ENCODE measurements at regions not wholly inside any gene's neighbourhood (a gene's known extent, or its start where the extent isn't known, plus 50 kb on each side); places are given as distances from the start of the nearest gene placed in this dataset.
"Not testable (repeated sequence)": the region's sequence is repeated elsewhere in the genome, so short reads cannot be mapped to it uniquely, and the experiment has no call there.

- Histone ChIP-seq H3K36me3 (ENCODE audit: control insufficient read depth, insufficient read depth, low read length) (no peaks in the 10 kb centered on the region), H3K9me3 (ENCODE audit: control insufficient read depth, insufficient read depth, low read length) (no peaks in the 10 kb centered on the region), H3K4me1 (ENCODE audit: control insufficient read depth, insufficient read depth, low read length) (no peaks in the 10 kb centered on the region), H3K27me3 (ENCODE audit: control insufficient read depth, insufficient read depth, low read length) (no peaks in the 10 kb centered on the region), H3K27ac (ENCODE audit: low read length) (no peak overlapping the region), H3K4me3 (ENCODE audit: low read length) (no peak overlapping the region)
- DNase-seq (ENCODE audit: low read depth, low spot score) = peak; percentile 52
- no CpG with 5 or more reads among the region's 1 CpG for WGBS (ENCODE audit: insufficient coverage, insufficient read length)
Observed at GRCh38 chr14:22200977-22201605, 387.9 kb downstream of the DAD1 start.

GRCh38 chr14:22200131-22200530 is 388.9 kb downstream of the DAD1 start:
- not testable (repeated sequence) for DNase-seq (ENCODE audit: low read depth, low spot score); H3K36me3 ChIP-seq (ENCODE audit: control insufficient read depth, insufficient read depth, low read length); H3K9me3 ChIP-seq (ENCODE audit: control insufficient read depth, insufficient read depth, low read length); H3K4me1 ChIP-seq (ENCODE audit: control insufficient read depth, insufficient read depth, low read length); H3K27me3 ChIP-seq (ENCODE audit: control insufficient read depth, insufficient read depth, low read length); H3K4me3 ChIP-seq (ENCODE audit: low read length); H3K27ac ChIP-seq (ENCODE audit: low read length)
- WGBS (ENCODE audit: insufficient coverage, insufficient read length) = no CpG with 5 or more reads among the region's 2 CpGs

GRCh38 chr14:22194664-22195063 is 394.4 kb downstream of the DAD1 start:
- no peaks in the 10 kb centered on the region for H3K9me3 ChIP-seq (ENCODE audit: control insufficient read depth, insufficient read depth, low read length)
- H3K27me3 ChIP-seq (ENCODE audit: control insufficient read depth, insufficient read depth, low read length) = no peaks in the 10 kb centered on the region
- no peak overlapping the region for H3K4me3 ChIP-seq (ENCODE audit: low read length)
- no peaks in the 10 kb centered on the region for H3K4me1 ChIP-seq (ENCODE audit: control insufficient read depth, insufficient read depth, low read length)
- no CpG with 5 or more reads among the region's 2 CpGs for WGBS (ENCODE audit: insufficient coverage, insufficient read length)
- DNase-seq (ENCODE audit: low read depth, low spot score) = no peak
- no peak overlapping the region for H3K27ac ChIP-seq (ENCODE audit: low read length)
- H3K36me3 ChIP-seq (ENCODE audit: control insufficient read depth, insufficient read depth, low read length) = no peaks in the 10 kb centered on the region

- Histone ChIP-seq H3K36me3 (ENCODE audit: control insufficient read depth, insufficient read depth, low read length) (no peaks in the 10 kb centered on the region), H3K27ac (ENCODE audit: low read length) (no peak overlapping the region), H3K4me1 (ENCODE audit: control insufficient read depth, insufficient read depth, low read length) (no peaks in the 10 kb centered on the region), H3K27me3 (ENCODE audit: control insufficient read depth, insufficient read depth, low read length) (no peaks in the 10 kb centered on the region), H3K9me3 (ENCODE audit: control insufficient read depth, insufficient read depth, low read length) (no peaks in the 10 kb centered on the region), H3K4me3 (ENCODE audit: low read length) (no peak overlapping the region)
- no peak for DNase-seq (ENCODE audit: low read depth, low spot score)
- WGBS (ENCODE audit: insufficient coverage, insufficient read length) = no CpG with 5 or more reads among the region's 10 CpGs
Observed at GRCh38 chr14:22190411-22191191, 398.4 kb downstream of the DAD1 start.

- WGBS (ENCODE audit: insufficient coverage, insufficient read length) = no CpG with 5 or more reads among the region's 3 CpGs
- no peak overlapping the region for H3K27ac ChIP-seq (ENCODE audit: low read length)
- no peak for DNase-seq (ENCODE audit: low read depth, low spot score)
Observed at GRCh38 chr14:22189881-22190280, 399.1 kb downstream of the DAD1 start.

GRCh38 chr14:22188318-22188717 is 400.7 kb downstream of the DAD1 start:
- DNase-seq (ENCODE audit: low read depth, low spot score) = no peak
- H3K9me3 ChIP-seq (ENCODE audit: control insufficient read depth, insufficient read depth, low read length) = no peaks in the 10 kb centered on the region
- 100% methylated on average over 1 of the region's 4 CpGs for WGBS (ENCODE audit: insufficient coverage, insufficient read length)
- H3K36me3 ChIP-seq (ENCODE audit: control insufficient read depth, insufficient read depth, low read length) = no peaks in the 10 kb centered on the region
- H3K27me3 ChIP-seq (ENCODE audit: control insufficient read depth, insufficient read depth, low read length) = no peaks in the 10 kb centered on the region
- no peak overlapping the region for H3K4me3 ChIP-seq (ENCODE audit: low read length)
- H3K4me1 ChIP-seq (ENCODE audit: control insufficient read depth, insufficient read depth, low read length) = no peaks in the 10 kb centered on the region
- H3K27ac ChIP-seq (ENCODE audit: low read length) = no peak overlapping the region

More at GRCh38 chr14:22189881-22190280, 399.1 kb downstream of the DAD1 start:
- Histone ChIP-seq H3K27me3 (ENCODE audit: control insufficient read depth, insufficient read depth, low read length) (no peaks in the 10 kb centered on the region), H3K4me3 (ENCODE audit: low read length) (no peak overlapping the region), H3K4me1 (ENCODE audit: control insufficient read depth, insufficient read depth, low read length) (no peaks in the 10 kb centered on the region), H3K36me3 (ENCODE audit: control insufficient read depth, insufficient read depth, low read length) (no peaks in the 10 kb centered on the region), H3K9me3 (ENCODE audit: control insufficient read depth, insufficient read depth, low read length) (no peaks in the 10 kb centered on the region)

GRCh38 chr14:22185789-22186188 is 403.2 kb downstream of the DAD1 start:
- WGBS (ENCODE audit: insufficient coverage, insufficient read length) = no CpG with 5 or more reads among the region's 3 CpGs

GRCh38 chr14:22185191-22185590 is 403.8 kb downstream of the DAD1 start:
- H3K4me1 ChIP-seq (ENCODE audit: control insufficient read depth, insufficient read depth, low read length) = no peaks in the 10 kb centered on the region
- no peaks in the 10 kb centered on the region for H3K27me3 ChIP-seq (ENCODE audit: control insufficient read depth, insufficient read depth, low read length)
- WGBS (ENCODE audit: insufficient coverage, insufficient read length) = no CpG with 5 or more reads among the region's 1 CpG
- no peak overlapping the region for H3K27ac ChIP-seq (ENCODE audit: low read length)
- no peaks in the 10 kb centered on the region for H3K36me3 ChIP-seq (ENCODE audit: control insufficient read depth, insufficient read depth, low read length)
- DNase-seq (ENCODE audit: low read depth, low spot score) = no peak
- H3K9me3 ChIP-seq (ENCODE audit: control insufficient read depth, insufficient read depth, low read length) = no peaks in the 10 kb centered on the region
- H3K4me3 ChIP-seq (ENCODE audit: low read length) = no peak overlapping the region

More at GRCh38 chr14:22185789-22186188, 403.2 kb downstream of the DAD1 start:
- DNase-seq (ENCODE audit: low read depth, low spot score) = no peak
- H3K27me3 ChIP-seq (ENCODE audit: control insufficient read depth, insufficient read depth, low read length) = no peaks in the 10 kb centered on the region
- H3K4me1 ChIP-seq (ENCODE audit: control insufficient read depth, insufficient read depth, low read length) = no peaks in the 10 kb centered on the region
- H3K27ac ChIP-seq (ENCODE audit: low read length) = no peak overlapping the region
- H3K36me3 ChIP-seq (ENCODE audit: control insufficient read depth, insufficient read depth, low read length) = no peaks in the 10 kb centered on the region
- no peaks in the 10 kb centered on the region for H3K9me3 ChIP-seq (ENCODE audit: control insufficient read depth, insufficient read depth, low read length)
- H3K4me3 ChIP-seq (ENCODE audit: low read length) = no peak overlapping the region

- Histone ChIP-seq H3K27me3 (ENCODE audit: control insufficient read depth, insufficient read depth, low read length) (no peaks in the 10 kb centered on the region), H3K27ac (ENCODE audit: low read length) (no peak overlapping the region), H3K36me3 (ENCODE audit: control insufficient read depth, insufficient read depth, low read length) (no peaks in the 10 kb centered on the region), H3K4me1 (ENCODE audit: control insufficient read depth, insufficient read depth, low read length) (no peaks in the 10 kb centered on the region), H3K4me3 (ENCODE audit: low read length) (no peak overlapping the region), H3K9me3 (ENCODE audit: control insufficient read depth, insufficient read depth, low read length) (no peaks in the 10 kb centered on the region)
- DNase-seq (ENCODE audit: low read depth, low spot score) = no peak
Observed at GRCh38 chr14:22184830-22185168, 404.2 kb downstream of the DAD1 start.

- H3K9me3 ChIP-seq (ENCODE audit: control insufficient read depth, insufficient read depth, low read length) = no peaks in the 10 kb centered on the region
- H3K36me3 ChIP-seq (ENCODE audit: control insufficient read depth, insufficient read depth, low read length) = no peaks in the 10 kb centered on the region
- no peak overlapping the region for H3K27ac ChIP-seq (ENCODE audit: low read length)
- no CpG with 5 or more reads among the region's 7 CpGs for WGBS (ENCODE audit: insufficient coverage, insufficient read length)
- no peaks in the 10 kb centered on the region for H3K4me1 ChIP-seq (ENCODE audit: control insufficient read depth, insufficient read depth, low read length)
- H3K4me3 ChIP-seq (ENCODE audit: low read length) = no peak overlapping the region
- no peak for DNase-seq (ENCODE audit: low read depth, low spot score)
- H3K27me3 ChIP-seq (ENCODE audit: control insufficient read depth, insufficient read depth, low read length) = no peaks in the 10 kb centered on the region
Observed at GRCh38 chr14:22184157-22184829, 404.7 kb downstream of the DAD1 start.

Measured in iPS DF 6.9 (cell line).